GM12878 (cell line): ENCODE measurements at regions not wholly inside any gene's neighbourhood (a gene's known extent, or its start where the extent isn't known, plus 50 kb on each side); places are given as distances from the start of the nearest gene placed in this dataset.
A peak's percentile ranks its signal among the peaks of the same experiment; 100 is the strongest.

Source experiments
- ATF7 ChIP-seq: fragments of 450-650 bp; IDR thresholded peaks from 2 replicates; pipeline ENCODE4 v1.6.1; 2016; ENCODE audit warnings: low read depth, mild to moderate bottlenecking
- CHD1 ChIP-seq: IDR thresholded peaks from 2 replicates; pipeline ENCODE4 v1.6.1; 2012; ENCODE audit warnings: low read depth, low read length, improper control_type of control experiment
- CHD4 ChIP-seq: fragments of 200-600 bp; sonication (generic); IDR thresholded peaks from 2 replicates; pipeline ENCODE4 v1.6.1; 2016; ENCODE audit warnings: mild to moderate bottlenecking
- CREB1 ChIP-seq: IDR thresholded peaks from 2 replicates; pipeline ENCODE4 v1.6.1; 2012; ENCODE audit warnings: low read depth, mild to moderate bottlenecking, inconsistent platforms
- ESRRA ChIP-seq: IDR thresholded peaks from 2 replicates; pipeline ENCODE4 v1.6.1; 2012; ENCODE audit warnings: mild to moderate bottlenecking, low read length, improper control_type of control experiment
- GABPA ChIP-seq: IDR thresholded peaks from 2 replicates; pipeline ENCODE4 v1.6.1; 2014; ENCODE audit warnings: antibody characterized with exemption, low read depth, mild to moderate bottlenecking, inconsistent platforms
- IKZF2 ChIP-seq, 2 experiments: fragments of 450-650 bp; IDR thresholded peaks; 2 replicates each; pipeline ENCODE4 v1.6.1; 2017; ENCODE audit warnings: mild to moderate bottlenecking in 2 of 2, moderate library complexity in 2 of 2
- MEF2B ChIP-seq: fragments of 450-650 bp; IDR thresholded peaks from 2 replicates; pipeline ENCODE4 v1.6.1; 2018; ENCODE audit warnings: mild to moderate bottlenecking, moderate library complexity; ENCODE audit not compliant: partially characterized antibody, poor library complexity, severe bottlenecking
- MXI1 ChIP-seq: fragments of 150-350 bp; IDR thresholded peaks from 2 replicates; pipeline ENCODE4 v1.6.1; 2011; ENCODE audit warnings: low read depth, mild to moderate bottlenecking, inconsistent platforms, low read length, improper control_type of control experiment
- MYB ChIP-seq: fragments of 150-350 bp; IDR thresholded peaks from 2 replicates; pipeline ENCODE4 v1.6.1; 2014; ENCODE audit warnings: mild to moderate bottlenecking, low read depth, low read length, borderline replicate concordance
- NR2C1 ChIP-seq: fragments of 450-650 bp; IDR thresholded peaks from 2 replicates; pipeline ENCODE4 v1.6.1; 2017; ENCODE audit warnings: antibody characterized with exemption, mild to moderate bottlenecking, moderate library complexity
- POLR2AphosphoS2 ChIP-seq: IDR thresholded peaks from 2 replicates; pipeline ENCODE4 v1.6.1; 2011; ENCODE audit warnings: low read depth, mild to moderate bottlenecking, low read length, improper control_type of control experiment, moderate library complexity
- POLR2AphosphoS5 ChIP-seq: IDR thresholded peaks from 2 replicates; pipeline ENCODE4 v1.6.1; 2011; ENCODE audit warnings: mild to moderate bottlenecking, low read length, inconsistent platforms
- RAD51 ChIP-seq: fragments of 450-650 bp; IDR thresholded peaks from 2 replicates; pipeline ENCODE4 v1.6.1; 2016; ENCODE audit warnings: moderate library complexity, mild to moderate bottlenecking, inconsistent platforms
- RB1 ChIP-seq: fragments of 450-650 bp; formaldehyde crosslinking; IDR thresholded peaks from 2 replicates; pipeline ENCODE4 v1.6.1; 2017; ENCODE audit warnings: mild to moderate bottlenecking, borderline replicate concordance
- RFX5 ChIP-seq: IDR thresholded peaks from 2 replicates; pipeline ENCODE4 v1.6.1; 2011; ENCODE audit warnings: low read depth, low read length, improper control_type of control experiment
- STAT1 ChIP-seq: fragments of 450-650 bp; conservative IDR thresholded peaks from 2 replicates; pipeline ENCODE4 v1.6.1; 2014; ENCODE audit warnings: antibody characterized with exemption, mild to moderate bottlenecking
- TBL1XR1 ChIP-seq: IDR thresholded peaks from 2 replicates; pipeline ENCODE4 v1.6.1; 2012; ENCODE audit warnings: low read depth, low read length, improper control_type of control experiment
- YY1 ChIP-seq: IDR thresholded peaks from 2 replicates; pipeline ENCODE4 v1.6.1; 2011; ENCODE audit warnings: low read depth, mild to moderate bottlenecking, low read length
- TF ChIP-seq, protein P1 (sequence below): fragments of 450-650 bp; formaldehyde crosslinking; IDR thresholded peaks from 2 replicates; pipeline ENCODE4 v1.4.0; 2020; ENCODE audit warnings: mild to moderate bottlenecking, moderate library complexity
- TF ChIP-seq, protein P2 (sequence below): IDR thresholded peaks from 2 replicates; pipeline ENCODE4 v1.6.1; 2012; ENCODE audit warnings: low read depth, low read length, improper control_type of control experiment
- TF ChIP-seq, protein P3 (sequence below), 3 experiments: IDR thresholded peaks in 2 of 3; conservative IDR thresholded peaks in 1 of 3; 2 replicates each; pipeline ENCODE4 v1.5.1; 2011; ENCODE audit warnings: low read depth in 3 of 3, low read length in 3 of 3, mild to moderate bottlenecking in 3 of 3, control low read depth in 2 of 3, moderate library complexity in 2 of 3, inconsistent platforms in 1 of 3, mixed read lengths in 1 of 3; ENCODE audit not compliant: control insufficient read depth in 2 of 3, insufficient read depth in 1 of 3; ENCODE audit errors: extremely low read depth in 1 of 3
- TF ChIP-seq, protein P4 (sequence below): fragments of 450-650 bp; IDR thresholded peaks from 2 replicates; pipeline ENCODE4 v1.6.1; 2017; ENCODE audit warnings: mild to moderate bottlenecking, moderate library complexity

- TF ChIP-seq TBL1XR1 (no peak), CHD4 (no peak), POLR2AphosphoS5 (no peak), POLR2AphosphoS2 (no peak), GABPA (no peak), MXI1 (no peak), YY1 (no peak), IKZF2 (IDR thresholded peaks at IDR 0.05) (peak in 1 of 2 experiments; percentile 38; a peak in 2 of 4 replicates), STAT1 (no peak), MYB (no peak), NR2C1 (no peak), CREB1 (no peak), RAD51 (no peak), CHD1 (no peak), ESRRA (no peak), RFX5 (no peak), RB1 (no peak), MEF2B (no peak), ATF7 (peak; percentile 48; the same call in 1 of the 2 replicates)
- TF ChIP-seq, protein P1, sequence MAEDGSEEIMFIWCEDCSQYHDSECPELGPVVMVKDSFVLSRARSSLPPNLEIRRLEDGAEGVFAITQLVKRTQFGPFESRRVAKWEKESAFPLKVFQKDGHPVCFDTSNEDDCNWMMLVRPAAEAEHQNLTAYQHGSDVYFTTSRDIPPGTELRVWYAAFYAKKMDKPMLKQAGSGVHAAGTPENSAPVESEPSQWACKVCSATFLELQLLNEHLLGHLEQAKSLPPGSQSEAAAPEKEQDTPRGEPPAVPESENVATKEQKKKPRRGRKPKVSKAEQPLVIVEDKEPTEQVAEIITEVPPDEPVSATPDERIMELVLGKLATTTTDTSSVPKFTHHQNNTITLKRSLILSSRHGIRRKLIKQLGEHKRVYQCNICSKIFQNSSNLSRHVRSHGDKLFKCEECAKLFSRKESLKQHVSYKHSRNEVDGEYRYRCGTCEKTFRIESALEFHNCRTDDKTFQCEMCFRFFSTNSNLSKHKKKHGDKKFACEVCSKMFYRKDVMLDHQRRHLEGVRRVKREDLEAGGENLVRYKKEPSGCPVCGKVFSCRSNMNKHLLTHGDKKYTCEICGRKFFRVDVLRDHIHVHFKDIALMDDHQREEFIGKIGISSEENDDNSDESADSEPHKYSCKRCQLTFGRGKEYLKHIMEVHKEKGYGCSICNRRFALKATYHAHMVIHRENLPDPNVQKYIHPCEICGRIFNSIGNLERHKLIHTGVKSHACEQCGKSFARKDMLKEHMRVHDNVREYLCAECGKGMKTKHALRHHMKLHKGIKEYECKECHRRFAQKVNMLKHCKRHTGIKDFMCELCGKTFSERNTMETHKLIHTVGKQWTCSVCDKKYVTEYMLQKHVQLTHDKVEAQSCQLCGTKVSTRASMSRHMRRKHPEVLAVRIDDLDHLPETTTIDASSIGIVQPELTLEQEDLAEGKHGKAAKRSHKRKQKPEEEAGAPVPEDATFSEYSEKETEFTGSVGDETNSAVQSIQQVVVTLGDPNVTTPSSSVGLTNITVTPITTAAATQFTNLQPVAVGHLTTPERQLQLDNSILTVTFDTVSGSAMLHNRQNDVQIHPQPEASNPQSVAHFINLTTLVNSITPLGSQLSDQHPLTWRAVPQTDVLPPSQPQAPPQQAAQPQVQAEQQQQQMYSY (CRISPR knock-in tag) = no peak
- TF ChIP-seq, protein P2, sequence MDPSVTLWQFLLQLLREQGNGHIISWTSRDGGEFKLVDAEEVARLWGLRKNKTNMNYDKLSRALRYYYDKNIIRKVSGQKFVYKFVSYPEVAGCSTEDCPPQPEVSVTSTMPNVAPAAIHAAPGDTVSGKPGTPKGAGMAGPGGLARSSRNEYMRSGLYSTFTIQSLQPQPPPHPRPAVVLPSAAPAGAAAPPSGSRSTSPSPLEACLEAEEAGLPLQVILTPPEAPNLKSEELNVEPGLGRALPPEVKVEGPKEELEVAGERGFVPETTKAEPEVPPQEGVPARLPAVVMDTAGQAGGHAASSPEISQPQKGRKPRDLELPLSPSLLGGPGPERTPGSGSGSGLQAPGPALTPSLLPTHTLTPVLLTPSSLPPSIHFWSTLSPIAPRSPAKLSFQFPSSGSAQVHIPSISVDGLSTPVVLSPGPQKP = no peak
- TF ChIP-seq, protein P3, sequence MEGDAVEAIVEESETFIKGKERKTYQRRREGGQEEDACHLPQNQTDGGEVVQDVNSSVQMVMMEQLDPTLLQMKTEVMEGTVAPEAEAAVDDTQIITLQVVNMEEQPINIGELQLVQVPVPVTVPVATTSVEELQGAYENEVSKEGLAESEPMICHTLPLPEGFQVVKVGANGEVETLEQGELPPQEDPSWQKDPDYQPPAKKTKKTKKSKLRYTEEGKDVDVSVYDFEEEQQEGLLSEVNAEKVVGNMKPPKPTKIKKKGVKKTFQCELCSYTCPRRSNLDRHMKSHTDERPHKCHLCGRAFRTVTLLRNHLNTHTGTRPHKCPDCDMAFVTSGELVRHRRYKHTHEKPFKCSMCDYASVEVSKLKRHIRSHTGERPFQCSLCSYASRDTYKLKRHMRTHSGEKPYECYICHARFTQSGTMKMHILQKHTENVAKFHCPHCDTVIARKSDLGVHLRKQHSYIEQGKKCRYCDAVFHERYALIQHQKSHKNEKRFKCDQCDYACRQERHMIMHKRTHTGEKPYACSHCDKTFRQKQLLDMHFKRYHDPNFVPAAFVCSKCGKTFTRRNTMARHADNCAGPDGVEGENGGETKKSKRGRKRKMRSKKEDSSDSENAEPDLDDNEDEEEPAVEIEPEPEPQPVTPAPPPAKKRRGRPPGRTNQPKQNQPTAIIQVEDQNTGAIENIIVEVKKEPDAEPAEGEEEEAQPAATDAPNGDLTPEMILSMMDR (IDR thresholded peaks at IDR 0.05 in 2 of 3, conservative IDR thresholded peaks at IDR 0.05 in 1 of 3; ENCODE audit: control insufficient read depth in 2 of 3, extremely low read depth in 1 of 3, insufficient read depth in 1 of 3, low read depth in 3 of 3, low read length in 3 of 3) = no peak
- TF ChIP-seq, protein P4, sequence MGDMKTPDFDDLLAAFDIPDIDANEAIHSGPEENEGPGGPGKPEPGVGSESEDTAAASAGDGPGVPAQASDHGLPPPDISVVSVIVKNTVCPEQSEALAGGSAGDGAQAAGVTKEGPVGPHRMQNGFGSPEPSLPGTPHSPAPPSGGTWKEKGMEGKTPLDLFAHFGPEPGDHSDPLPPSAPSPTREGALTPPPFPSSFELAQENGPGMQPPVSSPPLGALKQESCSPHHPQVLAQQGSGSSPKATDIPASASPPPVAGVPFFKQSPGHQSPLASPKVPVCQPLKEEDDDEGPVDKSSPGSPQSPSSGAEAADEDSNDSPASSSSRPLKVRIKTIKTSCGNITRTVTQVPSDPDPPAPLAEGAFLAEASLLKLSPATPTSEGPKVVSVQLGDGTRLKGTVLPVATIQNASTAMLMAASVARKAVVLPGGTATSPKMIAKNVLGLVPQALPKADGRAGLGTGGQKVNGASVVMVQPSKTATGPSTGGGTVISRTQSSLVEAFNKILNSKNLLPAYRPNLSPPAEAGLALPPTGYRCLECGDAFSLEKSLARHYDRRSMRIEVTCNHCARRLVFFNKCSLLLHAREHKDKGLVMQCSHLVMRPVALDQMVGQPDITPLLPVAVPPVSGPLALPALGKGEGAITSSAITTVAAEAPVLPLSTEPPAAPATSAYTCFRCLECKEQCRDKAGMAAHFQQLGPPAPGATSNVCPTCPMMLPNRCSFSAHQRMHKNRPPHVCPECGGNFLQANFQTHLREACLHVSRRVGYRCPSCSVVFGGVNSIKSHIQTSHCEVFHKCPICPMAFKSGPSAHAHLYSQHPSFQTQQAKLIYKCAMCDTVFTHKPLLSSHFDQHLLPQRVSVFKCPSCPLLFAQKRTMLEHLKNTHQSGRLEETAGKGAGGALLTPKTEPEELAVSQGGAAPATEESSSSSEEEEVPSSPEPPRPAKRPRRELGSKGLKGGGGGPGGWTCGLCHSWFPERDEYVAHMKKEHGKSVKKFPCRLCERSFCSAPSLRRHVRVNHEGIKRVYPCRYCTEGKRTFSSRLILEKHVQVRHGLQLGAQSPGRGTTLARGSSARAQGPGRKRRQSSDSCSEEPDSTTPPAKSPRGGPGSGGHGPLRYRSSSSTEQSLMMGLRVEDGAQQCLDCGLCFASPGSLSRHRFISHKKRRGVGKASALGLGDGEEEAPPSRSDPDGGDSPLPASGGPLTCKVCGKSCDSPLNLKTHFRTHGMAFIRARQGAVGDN = no peak
Observed at GRCh38 chr2:122446761-122447160, 691.3 kb downstream of the TSN start (continued).
